ENCODE measurements at regions not wholly inside any gene's neighbourhood (a gene's known extent, or its start where the extent isn't known, plus 50 kb on each side); places are given as distances from the start of the nearest gene placed in this dataset.
A peak's percentile ranks its signal among the peaks of the same experiment; 100 is the strongest.

DNA sequence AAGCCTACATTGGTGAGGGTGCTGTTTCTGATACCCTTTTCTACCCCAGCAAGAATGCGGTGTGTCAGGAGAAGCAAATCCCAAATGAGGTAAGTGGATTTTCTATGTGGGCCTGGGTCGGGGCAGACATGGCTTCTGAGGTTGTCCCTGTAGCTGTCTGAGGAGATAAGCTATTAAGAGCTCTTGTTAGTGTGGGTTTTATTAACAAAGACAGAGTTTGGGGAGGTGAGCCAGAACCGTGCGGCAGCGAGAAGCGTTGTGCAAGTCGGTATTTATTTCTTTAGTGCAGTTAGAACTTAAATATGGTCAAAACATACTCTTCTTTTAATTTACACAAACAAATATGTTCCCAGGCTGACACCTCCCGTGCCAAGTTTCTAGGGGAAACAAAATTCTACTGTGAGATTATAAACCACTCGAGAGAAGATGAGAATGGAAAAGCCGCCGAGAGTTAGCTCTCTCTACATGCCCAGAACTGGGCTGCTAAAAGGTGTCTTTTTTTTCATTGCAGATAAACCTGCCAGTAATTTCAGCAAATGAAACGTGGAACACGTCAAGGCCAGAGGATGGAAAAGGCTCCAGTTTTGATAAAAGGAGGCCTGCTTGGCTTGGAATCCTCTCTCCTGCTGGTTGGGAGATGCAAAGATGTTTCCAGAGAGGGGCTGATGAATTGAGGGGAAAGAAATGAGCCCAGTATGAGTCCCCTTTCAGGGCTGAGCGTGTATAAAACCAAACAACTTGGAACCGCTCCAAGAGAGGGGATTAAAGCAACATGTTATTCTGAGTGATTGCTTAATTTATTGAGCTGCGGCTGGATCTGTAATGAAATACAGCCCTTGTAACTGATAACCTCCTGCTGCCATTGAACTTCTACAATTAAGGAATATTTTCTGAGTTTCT lies 254.6 kb downstream of the MRTFB start:
- TF ChIP-seq, protein P1, sequence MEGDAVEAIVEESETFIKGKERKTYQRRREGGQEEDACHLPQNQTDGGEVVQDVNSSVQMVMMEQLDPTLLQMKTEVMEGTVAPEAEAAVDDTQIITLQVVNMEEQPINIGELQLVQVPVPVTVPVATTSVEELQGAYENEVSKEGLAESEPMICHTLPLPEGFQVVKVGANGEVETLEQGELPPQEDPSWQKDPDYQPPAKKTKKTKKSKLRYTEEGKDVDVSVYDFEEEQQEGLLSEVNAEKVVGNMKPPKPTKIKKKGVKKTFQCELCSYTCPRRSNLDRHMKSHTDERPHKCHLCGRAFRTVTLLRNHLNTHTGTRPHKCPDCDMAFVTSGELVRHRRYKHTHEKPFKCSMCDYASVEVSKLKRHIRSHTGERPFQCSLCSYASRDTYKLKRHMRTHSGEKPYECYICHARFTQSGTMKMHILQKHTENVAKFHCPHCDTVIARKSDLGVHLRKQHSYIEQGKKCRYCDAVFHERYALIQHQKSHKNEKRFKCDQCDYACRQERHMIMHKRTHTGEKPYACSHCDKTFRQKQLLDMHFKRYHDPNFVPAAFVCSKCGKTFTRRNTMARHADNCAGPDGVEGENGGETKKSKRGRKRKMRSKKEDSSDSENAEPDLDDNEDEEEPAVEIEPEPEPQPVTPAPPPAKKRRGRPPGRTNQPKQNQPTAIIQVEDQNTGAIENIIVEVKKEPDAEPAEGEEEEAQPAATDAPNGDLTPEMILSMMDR (conservative IDR thresholded peaks at IDR 0.05; ENCODE audit: low read length) = no peak
- H3K4me3 ChIP-seq (ENCODE audit: low read length) = no peak overlapping the region
- DNase-seq (ENCODE audit: low read depth) = peak; percentile 50

DNA sequence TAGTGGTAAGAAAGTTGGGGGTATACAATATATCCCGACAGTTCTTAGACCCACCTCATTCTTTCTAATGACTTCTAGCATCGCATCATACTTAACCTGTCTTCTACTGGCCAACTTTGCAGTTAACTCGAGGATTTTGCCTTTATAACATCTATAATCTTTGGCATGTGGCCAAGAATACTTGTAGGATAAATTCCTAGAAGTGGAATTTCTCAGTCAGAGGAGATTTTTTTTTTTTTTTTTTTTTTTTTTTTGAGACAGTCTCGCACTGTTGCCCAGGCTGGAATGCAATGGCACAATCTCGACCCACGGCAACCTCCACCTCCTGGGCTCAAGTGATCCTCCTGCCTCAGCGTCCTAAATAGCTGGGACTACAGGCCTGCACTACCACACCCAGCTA lies 253.5 kb downstream of the MRTFB start:
- TF ChIP-seq, protein P1 (conservative IDR thresholded peaks at IDR 0.05; ENCODE audit: low read length) = no peak
- peak; percentile 54 for DNase-seq (ENCODE audit: low read depth)

GRCh38 chr16:14322186-14322585 lies 251.1 kb downstream of the MRTFB start:
- DNase-seq (ENCODE audit: low read depth) = no peak
- H3K4me3 ChIP-seq (ENCODE audit: low read length) = no peak overlapping the region
- TF ChIP-seq, protein P1 (conservative IDR thresholded peaks at IDR 0.05; ENCODE audit: low read length) = no peak

More for the DNA sequence above, 253.5 kb downstream of the MRTFB start:
- H3K4me3 ChIP-seq (ENCODE audit: low read length) = no peak overlapping the region

- DNase-seq (ENCODE audit: low read depth) = no peak
Observed at GRCh38 chr16:14321542-14321941, 250.4 kb downstream of the MRTFB start.

DNA sequence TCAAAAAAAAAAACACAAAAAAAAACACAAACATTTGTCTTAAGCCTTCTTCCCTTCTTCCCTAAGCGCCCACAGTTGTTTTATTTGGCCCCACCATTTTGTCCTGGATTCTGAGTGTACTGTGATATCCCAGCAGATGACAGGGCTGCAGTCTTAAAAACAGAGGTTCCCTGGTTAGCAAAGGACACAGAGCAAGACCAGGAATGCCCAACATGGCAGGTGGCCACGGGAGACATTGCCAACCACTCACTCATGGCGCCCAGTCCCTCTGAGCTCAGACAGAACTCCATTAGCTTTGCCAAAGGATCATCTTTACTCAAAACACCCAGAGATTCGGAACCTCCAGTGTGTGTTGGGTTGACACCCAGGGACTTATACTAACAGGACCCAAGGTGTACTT lies 249.3 kb downstream of the MRTFB start:
- no peak overlapping the region for H3K4me3 ChIP-seq (ENCODE audit: low read length)
- TF ChIP-seq, protein P1 (conservative IDR thresholded peaks at IDR 0.05; ENCODE audit: low read length) = no peak
- DNase-seq (ENCODE audit: low read depth) = no peak

More at GRCh38 chr16:14321542-14321941, 250.4 kb downstream of the MRTFB start:
- no peak overlapping the region for H3K4me3 ChIP-seq (ENCODE audit: low read length)
- TF ChIP-seq, protein P1 (conservative IDR thresholded peaks at IDR 0.05; ENCODE audit: low read length) = no peak
